HuH-7.5 (cell line): ENCODE measurements at regions not wholly inside any gene's neighbourhood (a gene's known extent, or its start where the extent isn't known, plus 50 kb on each side); places are given as distances from the start of the nearest gene placed in this dataset.

Experiments used
- DNase-seq: peaks from one replicate; pipeline ENCODE4 v3.0.0; 2011; ENCODE audit warnings: low spot score

GRCh38 chr3:77868725-77869124 lies 828.8 kb downstream of the ROBO2 start:
- DNase-seq: no peak

GRCh38 chr3:77869423-77869822 lies 829.5 kb downstream of the ROBO2 start:
- no peak for DNase-seq

GRCh38 chr3:77871436-77871835 lies 831.5 kb downstream of the ROBO2 start:
- DNase-seq: no peak

GRCh38 chr3:77873598-77873997 lies 833.7 kb downstream of the ROBO2 start:
- no peak for DNase-seq

- no peak for DNase-seq
These were observed 845.5 kb downstream of the ROBO2 start for GRCh38 chr3:77885381-77885780.

GRCh38 chr3:77887611-77888010 lies 847.7 kb downstream of the ROBO2 start:
- no peak for DNase-seq

GRCh38 chr3:77889616-77890015 lies 849.7 kb downstream of the ROBO2 start:
- no peak for DNase-seq

GRCh38 chr3:77898621-77899020 lies 858.7 kb downstream of the ROBO2 start:
- DNase-seq: no peak

GRCh38 chr3:77902675-77903074 lies 862.8 kb downstream of the ROBO2 start:
- no peak for DNase-seq

- no peak for DNase-seq
These were observed 866.3 kb downstream of the ROBO2 start for GRCh38 chr3:77906102-77906709.

GRCh38 chr3:77913524-77914174 lies 873.8 kb downstream of the ROBO2 start:
- no peak for DNase-seq

GRCh38 chr3:77915336-77915735 lies 875.4 kb downstream of the ROBO2 start:
- DNase-seq: no peak

GRCh38 chr3:77917225-77917624 lies 877.3 kb downstream of the ROBO2 start:
- DNase-seq: no peak

GRCh38 chr3:77919244-77919643 lies 879.3 kb downstream of the ROBO2 start:
- no peak for DNase-seq

GRCh38 chr3:77931255-77932009 lies 891.5 kb downstream of the ROBO2 start:
- no peak for DNase-seq

- DNase-seq: no peak
These were observed 893.0 kb downstream of the ROBO2 start for GRCh38 chr3:77932926-77933325.

- DNase-seq: no peak
These were observed 894.0 kb downstream of the ROBO2 start for GRCh38 chr3:77933926-77934325.

GRCh38 chr3:77935418-77935817 lies 895.5 kb downstream of the ROBO2 start:
- DNase-seq: no peak

- DNase-seq: no peak
These were observed 899.8 kb downstream of the ROBO2 start for GRCh38 chr3:77939726-77940125.

GRCh38 chr3:77943598-77943997 lies 903.7 kb downstream of the ROBO2 start:
- no peak for DNase-seq

- no peak for DNase-seq
These were observed 905.4 kb downstream of the ROBO2 start for GRCh38 chr3:77945320-77945719.

- no peak for DNase-seq
These were observed 907.8 kb downstream of the ROBO2 start for GRCh38 chr3:77947671-77948070.

GRCh38 chr3:77967621-77968020 lies 927.7 kb downstream of the ROBO2 start:
- DNase-seq: no peak
